GM18519 (cell line): ENCODE measurements at regions not wholly inside any gene's neighbourhood (a gene's known extent, or its start where the extent isn't known, plus 50 kb on each side); places are given as distances from the start of the nearest gene placed in this dataset.
"Not testable (repeated sequence)": the region's sequence is repeated elsewhere in the genome, so short reads cannot be mapped to it uniquely, and the experiment has no call there.

ENCODE experiments used
- ATAC-seq: cut with Tn5 transposase; IDR thresholded peaks from one replicate; pipeline ENCODE4 v1.9.1; 2021; ENCODE audit warnings: mild to moderate bottlenecking, moderate library complexity; ENCODE audit not compliant: unreplicated experiment, low FRiP score

GRCh38 chr4:27791640-27792039 lies 931.0 kb downstream of the STIM2 start:
- ATAC-seq = no peak

GRCh38 chr4:27807207-27807606 lies 946.6 kb downstream of the STIM2 start:
- no peak for ATAC-seq

- no peak for ATAC-seq
Observed at GRCh38 chr4:27811948-27812347, 951.3 kb downstream of the STIM2 start.

- not testable (repeated sequence) for ATAC-seq
Observed at GRCh38 chr4:27813226-27813625, 952.6 kb downstream of the STIM2 start.

- not testable (repeated sequence) for ATAC-seq
Observed at GRCh38 chr4:27813699-27814425, 953.2 kb downstream of the STIM2 start.

- ATAC-seq = no peak
Observed at GRCh38 chr4:27819246-27819645, 958.6 kb downstream of the STIM2 start.

GRCh38 chr4:27828843-27829242 lies 968.2 kb downstream of the STIM2 start:
- no peak for ATAC-seq

GRCh38 chr4:27830251-27830650 lies 969.6 kb downstream of the STIM2 start:
- no peak for ATAC-seq

- no peak for ATAC-seq
Observed at GRCh38 chr4:27835851-27836250, 975.2 kb downstream of the STIM2 start.

- no peak for ATAC-seq
Observed at GRCh38 chr4:27836523-27836922, 975.9 kb downstream of the STIM2 start.

- ATAC-seq = no peak
Observed at GRCh38 chr4:27843776-27844175, 983.1 kb downstream of the STIM2 start.

- ATAC-seq = no peak
Observed at GRCh38 chr4:27844376-27844775, 983.7 kb downstream of the STIM2 start.

GRCh38 chr4:27846951-27847350 lies 986.3 kb downstream of the STIM2 start:
- no peak for ATAC-seq

GRCh38 chr4:27861381-27861787 lies 1000.7 kb downstream of the STIM2 start:
- ATAC-seq = no peak

- ATAC-seq = no peak
Observed at GRCh38 chr4:27861802-27862201, 1001.2 kb downstream of the STIM2 start.

- no peak for ATAC-seq
Observed at GRCh38 chr4:27873596-27873995, 1013.0 kb downstream of the STIM2 start.

- no peak for ATAC-seq
Observed at GRCh38 chr4:27881705-27882104, 1021.1 kb downstream of the STIM2 start.

GRCh38 chr4:27886120-27886519 lies 1025.5 kb downstream of the STIM2 start:
- ATAC-seq = no peak

GRCh38 chr4:27887646-27888045 lies 1027.0 kb downstream of the STIM2 start:
- ATAC-seq = no peak

GRCh38 chr4:27888505-27888904 lies 1027.9 kb downstream of the STIM2 start:
- ATAC-seq = no peak

- ATAC-seq = no peak
Observed at GRCh38 chr4:27894951-27895350, 1034.3 kb downstream of the STIM2 start.

- no peak for ATAC-seq
Observed at GRCh38 chr4:27908356-27908755, 1047.7 kb downstream of the STIM2 start.

- ATAC-seq = no peak
Observed at GRCh38 chr4:27910227-27910626, 1049.6 kb downstream of the STIM2 start.
